VCaP (cell line): ENCODE measurements at regions not wholly inside any gene's neighbourhood (a gene's known extent, or its start where the extent isn't known, plus 50 kb on each side); places are given as distances from the start of the nearest gene placed in this dataset.

Experiments
- H3K27ac ChIP-seq: fragments of 450-650 bp; 2 replicates; pipeline ENCODE4 v1.5.1; 2017
- CTCF ChIP-seq: fragments of 450-650 bp; conservative IDR thresholded peaks from 2 replicates; pipeline ENCODE4 v1.5.1; 2017; ENCODE audit warnings: mild to moderate bottlenecking, moderate library complexity

- no peak for TF ChIP-seq CTCF
- no peak overlapping the region for H3K27ac ChIP-seq
These were observed 359.4 kb downstream of the ARAP2 start for GRCh38 chr4:35884714-35885480.

- no peak overlapping the region for H3K27ac ChIP-seq
- no peak for TF ChIP-seq CTCF
These were observed 346.5 kb downstream of the ARAP2 start for GRCh38 chr4:35897808-35898207.

GRCh38 chr4:35900286-35901243 lies 343.7 kb downstream of the ARAP2 start:
- no peak for TF ChIP-seq CTCF
- no peak overlapping the region for H3K27ac ChIP-seq

DNA sequence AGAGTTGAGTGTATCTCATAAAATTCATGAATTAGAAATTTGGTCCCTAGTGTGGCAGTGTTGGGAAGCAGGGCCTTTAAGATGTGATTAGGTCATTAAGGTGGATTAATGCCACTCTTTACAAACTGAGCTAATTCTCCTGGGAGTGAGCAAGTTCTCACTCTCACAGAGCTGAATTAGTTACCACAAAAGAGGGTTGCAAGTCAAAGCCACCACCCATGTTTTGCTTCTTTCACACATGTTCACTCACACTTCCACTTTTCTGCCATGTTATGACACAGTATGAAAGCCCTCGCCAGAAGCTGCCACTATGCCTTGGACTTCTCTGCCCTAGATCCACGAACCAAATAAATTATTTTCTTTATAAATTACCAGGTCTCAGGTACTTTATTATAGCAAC lies 332.1 kb downstream of the ARAP2 start:
- no peak for TF ChIP-seq CTCF
- H3K27ac ChIP-seq = no peak overlapping the region

- no peak overlapping the region for H3K27ac ChIP-seq
- no peak for TF ChIP-seq CTCF
These were observed 325.8 kb downstream of the ARAP2 start for GRCh38 chr4:35918491-35918977.

- H3K27ac ChIP-seq = no peak overlapping the region
- TF ChIP-seq CTCF = no peak
These were observed 318.5 kb downstream of the ARAP2 start for GRCh38 chr4:35925806-35926205.

GRCh38 chr4:35926788-35927187 lies 317.5 kb downstream of the ARAP2 start:
- TF ChIP-seq CTCF = no peak
- no peak overlapping the region for H3K27ac ChIP-seq
